ENCODE measurements at regions not wholly inside any gene's neighbourhood (a gene's known extent, or its start where the extent isn't known, plus 50 kb on each side); places are given as distances from the start of the nearest gene placed in this dataset.

DNA sequence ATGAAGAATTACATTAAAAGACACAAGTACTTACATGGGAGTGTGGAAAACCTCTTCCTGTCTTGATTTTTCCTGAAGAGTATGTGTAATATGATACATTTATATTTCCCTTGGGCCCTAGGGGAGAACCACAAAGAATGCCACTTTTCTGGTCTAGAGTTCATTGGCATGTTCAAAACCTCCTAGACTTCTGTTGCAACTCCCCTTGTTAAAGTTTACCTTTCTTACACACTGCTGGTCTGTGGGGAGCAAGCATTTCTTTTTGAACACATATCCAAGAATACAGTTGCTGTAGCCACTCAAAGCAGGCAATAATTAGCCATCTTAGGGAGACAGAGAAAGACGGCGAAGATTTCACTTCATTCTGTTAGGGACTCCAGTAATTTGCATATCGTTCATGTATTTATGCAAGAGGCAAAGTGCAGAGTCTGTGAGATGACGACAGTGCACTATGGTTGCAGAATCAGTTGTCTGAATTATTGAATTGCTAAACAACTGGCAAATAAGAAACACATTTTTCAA is 103.5 kb downstream of the NOL4 start:
- TF ChIP-seq, protein P1, sequence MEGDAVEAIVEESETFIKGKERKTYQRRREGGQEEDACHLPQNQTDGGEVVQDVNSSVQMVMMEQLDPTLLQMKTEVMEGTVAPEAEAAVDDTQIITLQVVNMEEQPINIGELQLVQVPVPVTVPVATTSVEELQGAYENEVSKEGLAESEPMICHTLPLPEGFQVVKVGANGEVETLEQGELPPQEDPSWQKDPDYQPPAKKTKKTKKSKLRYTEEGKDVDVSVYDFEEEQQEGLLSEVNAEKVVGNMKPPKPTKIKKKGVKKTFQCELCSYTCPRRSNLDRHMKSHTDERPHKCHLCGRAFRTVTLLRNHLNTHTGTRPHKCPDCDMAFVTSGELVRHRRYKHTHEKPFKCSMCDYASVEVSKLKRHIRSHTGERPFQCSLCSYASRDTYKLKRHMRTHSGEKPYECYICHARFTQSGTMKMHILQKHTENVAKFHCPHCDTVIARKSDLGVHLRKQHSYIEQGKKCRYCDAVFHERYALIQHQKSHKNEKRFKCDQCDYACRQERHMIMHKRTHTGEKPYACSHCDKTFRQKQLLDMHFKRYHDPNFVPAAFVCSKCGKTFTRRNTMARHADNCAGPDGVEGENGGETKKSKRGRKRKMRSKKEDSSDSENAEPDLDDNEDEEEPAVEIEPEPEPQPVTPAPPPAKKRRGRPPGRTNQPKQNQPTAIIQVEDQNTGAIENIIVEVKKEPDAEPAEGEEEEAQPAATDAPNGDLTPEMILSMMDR (conservative IDR thresholded peaks at IDR 0.05; ENCODE audit: low read length), result no peak
- no peak for TF ChIP-seq EZH2phosphoT487 (IDR thresholded peaks at IDR 0.05; ENCODE audit: borderline replicate concordance)

Data from Loucy (cell line).